H1 (cell line): ENCODE measurements at regions not wholly inside any gene's neighbourhood (a gene's known extent, or its start where the extent isn't known, plus 50 kb on each side); places are given as distances from the start of the nearest gene placed in this dataset.

Experiments
- CTCF ChIA-PET: fragments of 300-600 bp; sonication (Branson Sonifier 250); formaldehyde crosslinking; loops from one replicate; lab custom pipeline; 2021; ENCODE audit not compliant: partially characterized antibody; lab: Charles Lee
- POLR2A ChIA-PET: fragments of 300-600 bp; sonication (Branson Sonifier 250); formaldehyde crosslinking; loops from one replicate; lab custom pipeline; 2021; ENCODE audit warnings: inconsistent platforms; ENCODE audit not compliant: partially characterized antibody; lab: Charles Lee
- DNase-seq, 2 experiments: peaks; one replicate each; pipeline versions ENCODE4 v3.0.0 to v3.0.0-alpha.2; 2010 to 2022; ENCODE audit warnings: low spot score in 2 of 2, low read depth in 1 of 2, mixed read lengths in 1 of 2
- FAIRE-seq: peaks from 2 replicates; lab custom pipeline; 2011; peaks lifted over from hg19 to GRCh38; lab: Jason Lieb, UNC
- H2AFZ ChIP-seq: 2 replicates; pipeline ENCODE4 v1.8.1; 2012; ENCODE audit warnings: low read length, inconsistent platforms
- H2AK5ac ChIP-seq: 2 replicates; pipeline ENCODE4 v1.6.1; 2013; ENCODE audit warnings: low read depth, low read length
- H2BK120ac ChIP-seq: replicated peaks from 2 replicates; pipeline ENCODE3; 2013; ENCODE audit warnings: low read depth, low read length, inconsistent platforms
- H2BK12ac ChIP-seq: 2 replicates; pipeline ENCODE4 v1.6.1; 2013; ENCODE audit warnings: low read depth, low read length
- H2BK15ac ChIP-seq: 2 replicates; pipeline ENCODE4 v1.6.1; 2013; ENCODE audit warnings: low read length
- H2BK20ac ChIP-seq: 2 replicates; pipeline ENCODE4 v1.6.1; 2013; ENCODE audit warnings: low read length
- H2BK5ac ChIP-seq: 2 replicates; pipeline ENCODE4 v1.6.1; 2013; ENCODE audit warnings: low read depth, low read length
- H3K14ac ChIP-seq: 2 replicates; pipeline ENCODE4 v1.6.1; 2013; ENCODE audit warnings: inconsistent platforms; ENCODE audit not compliant: insufficient read length
- H3K18ac ChIP-seq: 2 replicates; pipeline ENCODE4 v1.6.1; 2013; ENCODE audit warnings: low read length; ENCODE audit errors: extremely low read depth
- H3K23ac ChIP-seq: 2 replicates; pipeline ENCODE4 v1.6.1; 2013; ENCODE audit warnings: inconsistent platforms; ENCODE audit not compliant: insufficient read length
- H3K23me2 ChIP-seq: 2 replicates; pipeline ENCODE4 v1.6.1; 2013; ENCODE audit warnings: low read depth, low read length
- H3K27ac ChIP-seq: 2 replicates; pipeline ENCODE4 v1.6.1; 2011; ENCODE audit warnings: low read depth, low read length, inconsistent platforms
- H3K27me3 ChIP-seq, 4 experiments: replicated peaks in 1 of 4; 1 replicate in 1 of 4; 2 replicates in 3 of 4; pipeline versions ENCODE4 v1.6.1 to v1.8.1; 2011 to 2013; ENCODE audit warnings: low read length in 3 of 4, mild to moderate bottlenecking in 3 of 4, inconsistent platforms in 2 of 4, mixed read lengths in 2 of 4, moderate library complexity in 1 of 4; ENCODE audit not compliant: control insufficient read depth in 3 of 4, insufficient read depth in 3 of 4; ENCODE audit errors: extremely low read depth in 1 of 4
- H3K36me3 ChIP-seq, 4 experiments: 2 replicates each; pipeline versions ENCODE4 v1.6.1 to v1.8.1; 2011 to 2013; ENCODE audit warnings: mild to moderate bottlenecking in 4 of 4, low read length in 3 of 4, moderate library complexity in 2 of 4, control low read depth in 1 of 4, inconsistent platforms in 1 of 4; ENCODE audit not compliant: insufficient read depth in 4 of 4, control insufficient read depth in 2 of 4
- H3K4ac ChIP-seq: replicated peaks from 2 replicates; pipeline ENCODE3; 2013; ENCODE audit warnings: low read length, low read depth, mixed read lengths, inconsistent platforms; ENCODE audit not compliant: insufficient read length
- H3K4me1 ChIP-seq, 4 experiments: replicated peaks in 1 of 4; 1 replicate in 1 of 4; 2 replicates in 3 of 4; pipeline versions ENCODE4 v1.6.1 to v1.8.1; 2011 to 2013; ENCODE audit warnings: low read length in 3 of 4, inconsistent platforms in 2 of 4, mixed read lengths in 1 of 4; ENCODE audit not compliant: insufficient read depth in 4 of 4, control insufficient read depth in 3 of 4
- H3K4me2 ChIP-seq, 2 experiments: 2 replicates each; pipeline versions ENCODE4 v1.6.1 to v1.8.1; 2011 to 2013; ENCODE audit warnings: low read depth in 2 of 2, low read length in 2 of 2, control low read depth in 1 of 2, inconsistent platforms in 1 of 2, mild to moderate bottlenecking in 1 of 2; ENCODE audit not compliant: insufficient read depth in 1 of 2
- H3K4me3 ChIP-seq, 4 experiments: fragments of 200-600, 300-600 bp in 1 of 4; sonication (generic), shearing (Covaris generic), sonication (Bioruptor Twin) in 1 of 4; 2 replicates each; pipeline versions ENCODE4 v1.5.1 to v1.8.1; 2011 to 2016; ENCODE audit warnings: low read length in 4 of 4, low read depth in 3 of 4, control low read depth in 2 of 4, inconsistent platforms in 2 of 4, mild to moderate bottlenecking in 2 of 4, mixed read lengths in 1 of 4, moderate library complexity in 1 of 4; ENCODE audit not compliant: insufficient read depth in 2 of 4; ENCODE audit errors: extremely low read depth in 1 of 4
- H3K56ac ChIP-seq: replicated peaks from 2 replicates; pipeline ENCODE3; 2013; ENCODE audit warnings: low read depth, mild to moderate bottlenecking, mixed read lengths, low read length, inconsistent platforms; ENCODE audit not compliant: insufficient read length
- H3K79me1 ChIP-seq: 2 replicates; pipeline ENCODE4 v1.6.1; 2013; ENCODE audit warnings: low read depth, low read length, control low read depth
- H3K79me2 ChIP-seq, 2 experiments: 2 replicates each; pipeline versions ENCODE4 v1.6.1 to v1.8.1; 2012 to 2013; ENCODE audit warnings: low read length in 2 of 2, mild to moderate bottlenecking in 2 of 2, inconsistent platforms in 1 of 2; ENCODE audit not compliant: insufficient read depth in 2 of 2, control insufficient read depth in 1 of 2
- H3K9ac ChIP-seq, 4 experiments: replicated peaks in 1 of 4; 1 replicate in 1 of 4; 2 replicates in 3 of 4; pipeline versions ENCODE4 v1.6.1 to v1.8.1; 2011 to 2013; ENCODE audit warnings: low read depth in 3 of 4, low read length in 3 of 4, control low read depth in 2 of 4, mild to moderate bottlenecking in 2 of 4, moderate library complexity in 2 of 4, inconsistent platforms in 1 of 4; ENCODE audit errors: extremely low read depth in 1 of 4
- H3K9me3 ChIP-seq, 2 experiments: 2 replicates each; pipeline versions ENCODE4 v1.6.1 to v1.8.1; 2012 to 2013; ENCODE audit warnings: mild to moderate bottlenecking in 2 of 2, moderate library complexity in 2 of 2, control low read depth in 1 of 2, inconsistent platforms in 1 of 2, low read depth in 1 of 2, low read length in 1 of 2, mixed read lengths in 1 of 2; ENCODE audit not compliant: insufficient read depth in 2 of 2
- H4K20me1 ChIP-seq, 2 experiments: replicated peaks in 1 of 2; 2 replicates each; pipeline versions ENCODE3 to v1.8.1; 2011 to 2013; ENCODE audit warnings: inconsistent platforms in 2 of 2, low read length in 2 of 2, mild to moderate bottlenecking in 1 of 2; ENCODE audit not compliant: insufficient read depth in 2 of 2, control insufficient read depth in 1 of 2
- H4K5ac ChIP-seq: 2 replicates; pipeline ENCODE4 v1.6.1; 2013; ENCODE audit warnings: low read length, low read depth, mixed read lengths, inconsistent platforms; ENCODE audit not compliant: insufficient read length
- H4K8ac ChIP-seq: 2 replicates; pipeline ENCODE4 v1.8.0; 2013; ENCODE audit warnings: mild to moderate bottlenecking, moderate library complexity, low read length, inconsistent platforms; ENCODE audit not compliant: insufficient read depth; ENCODE audit errors: extremely low read depth
- H4K91ac ChIP-seq: replicated peaks from 2 replicates; pipeline ENCODE3; 2013; ENCODE audit warnings: low read length, mixed read lengths, inconsistent platforms; ENCODE audit not compliant: insufficient read length
- ATF3 ChIP-seq: IDR thresholded peaks from 2 replicates; pipeline ENCODE4 v1.6.1; 2011; ENCODE audit warnings: low read depth, mild to moderate bottlenecking, low read length; ENCODE audit not compliant: insufficient read depth
- CHD1 ChIP-seq: IDR thresholded peaks from 2 replicates; pipeline ENCODE4 v1.6.1; 2012; ENCODE audit warnings: low read depth, low read length, improper control_type of control experiment
- CTBP2 ChIP-seq: IDR thresholded peaks from 2 replicates; pipeline ENCODE4 v1.7.0; 2011; ENCODE audit warnings: borderline replicate concordance, mild to moderate bottlenecking, moderate library complexity, mixed read lengths, low read length; ENCODE audit not compliant: insufficient read depth, insufficient read length
- E2F6 ChIP-seq: IDR thresholded peaks from 2 replicates; pipeline ENCODE4 v1.6.1; 2012; ENCODE audit warnings: inconsistent platforms
- EGR1 ChIP-seq: IDR thresholded peaks from 2 replicates; pipeline ENCODE4 v1.6.1; 2011; ENCODE audit warnings: low read depth, low read length, borderline replicate concordance
- GTF2F1 ChIP-seq: IDR thresholded peaks from 2 replicates; pipeline ENCODE4 v1.6.1; 2012; ENCODE audit warnings: low read depth, low read length, improper control_type of control experiment, borderline replicate concordance
- HDAC2 ChIP-seq, 2 experiments: fragments of 300-600 bp in 1 of 2; sonication (generic) in 1 of 2; IDR thresholded peaks; 2 replicates each; pipeline ENCODE4 v1.6.1; 2011 to 2012; ENCODE audit warnings: low read depth in 2 of 2, low read length in 2 of 2, mild to moderate bottlenecking in 2 of 2, moderate library complexity in 2 of 2, borderline replicate concordance in 1 of 2, inconsistent platforms in 1 of 2
- JUN ChIP-seq: IDR thresholded peaks from 2 replicates; pipeline ENCODE4 v1.6.1; 2011; ENCODE audit warnings: low read depth, mild to moderate bottlenecking, improper control_type of control experiment, low read length
- KDM5A ChIP-seq: fragments of 200-600 bp; IDR thresholded peaks from 2 replicates; pipeline ENCODE4 v1.7.1; 2012; ENCODE audit warnings: mild to moderate bottlenecking, low read length, inconsistent platforms, mixed read lengths
- MAFK ChIP-seq: IDR thresholded peaks from 2 replicates; pipeline ENCODE4 v1.6.1; 2012; ENCODE audit warnings: low read depth, mild to moderate bottlenecking, improper control_type of control experiment, low read length
- RNF2 ChIP-seq: fragments of 200-900, 300-1000 bp; sonication (generic); IDR thresholded peaks from 2 replicates; pipeline ENCODE4 v1.7.1; 2016; ENCODE audit warnings: borderline replicate concordance, low read depth, mild to moderate bottlenecking, antibody characterized with exemption, low read length; ENCODE audit not compliant: poor library complexity, severe bottlenecking; ENCODE audit errors: missing control alignments
- TAF1 ChIP-seq: IDR thresholded peaks from 2 replicates; pipeline ENCODE4 v1.6.1; 2011; ENCODE audit warnings: mild to moderate bottlenecking, low read depth, low read length
- TCF12 ChIP-seq: IDR thresholded peaks from 2 replicates; pipeline ENCODE4 v1.6.1; 2011; ENCODE audit warnings: low read depth, mild to moderate bottlenecking, low read length
- WGBS, 2 experiments: shearing (Covaris generic) in 1 of 2; methylation state at CpG; one replicate each; pipeline versions ENCODE4 v1.1.6 to v1.1.7; 2013 to 2015; ENCODE audit warnings: low lambda C conversion rate in 2 of 2, mixed read lengths in 2 of 2, inconsistent platforms in 1 of 2, low coverage in 1 of 2, missing lambda C conversion rate in 1 of 2; ENCODE audit not compliant: insufficient replicate concordance in 2 of 2, insufficient coverage in 1 of 2, insufficient read length in 1 of 2; ENCODE audit errors: extremely low coverage in 1 of 2, missing lambda C conversion rate in 1 of 2; 5-methylcytosine and 5-hydroxymethylcytosine counted together

- H3K79me1 ChIP-seq: no peaks in the 10 kb centered on the region
- no peak for FAIRE-seq
- no peak for TF ChIP-seq JUN
- no peak for TF ChIP-seq MAFK
- TF ChIP-seq CTBP2: no peak
- TF ChIP-seq KDM5A: no peak
- no peak for TF ChIP-seq GTF2F1
- no peak for TF ChIP-seq TCF12
- no peak for TF ChIP-seq E2F6
- no peak for TF ChIP-seq EGR1
- no peak for TF ChIP-seq ATF3
- no peak for TF ChIP-seq TAF1
- TF ChIP-seq HDAC2 (IDR thresholded peaks at IDR 0.05; ENCODE audit: borderline replicate concordance in 1 of 2, low read depth in 2 of 2, low read length in 2 of 2): no peak
- TF ChIP-seq RNF2: no peak
- TF ChIP-seq CHD1: no peak
Measured at GRCh38 chr6:33966536-33966935, 162.7 kb upstream of the MLN start.

More at GRCh38 chr6:33966536-33966935, 162.7 kb upstream of the MLN start:
- H2AK5ac ChIP-seq: no peak overlapping the region
- H3K4me1 ChIP-seq: peaks cover 0 to 2% (median 0%) of the 10 kb centered on the region in 4 experiments; a peak in 1 of 7 replicates
- no peak overlapping the region for H3K23ac ChIP-seq
- no peak overlapping the region for H2BK20ac ChIP-seq
- H4K20me1 ChIP-seq: no peaks in the 10 kb centered on the region
- H4K5ac ChIP-seq: no peak overlapping the region
- no peak overlapping the region for H2BK120ac ChIP-seq
- no peaks in the 10 kb centered on the region for H3K27me3 ChIP-seq
- ChIA-PET CTCF (interaction anchor here (1.0 to 15.0 kb wide), 10 partner anchors 9 to 189 kb away, joined by 3 to 234 read pairs (median 4); no protein-coding TSS in a partner anchor), POLR2A (interaction anchor here (1.4 kb wide), 1 partner anchor 19 kb away, joined by 3 read pairs; no protein-coding TSS in a partner anchor)
- 87% methylated on average over 2 of the region's 2 CpGs; no CpG with 5 or more reads in 1 of the 2 experiments for WGBS, 2 experiments
- H3K14ac ChIP-seq: no peak overlapping the region
- H3K18ac ChIP-seq: no peak overlapping the region
- H2BK5ac ChIP-seq: no peak overlapping the region
- H4K91ac ChIP-seq: no peak overlapping the region
- H3K79me2 ChIP-seq: no peaks in the 10 kb centered on the region
- H2BK12ac ChIP-seq: no peak overlapping the region
- H3K4ac ChIP-seq: no peak overlapping the region
- H3K36me3 ChIP-seq: no peaks in the 10 kb centered on the region
- no peaks in the 10 kb centered on the region for H3K23me2 ChIP-seq
- no peak overlapping the region for H2AFZ ChIP-seq
- H3K9ac ChIP-seq: no peak overlapping the region
- no peak overlapping the region for H4K8ac ChIP-seq
- H3K27ac ChIP-seq: no peak overlapping the region
- no peak overlapping the region for H2BK15ac ChIP-seq
- H3K4me2 ChIP-seq: no peak overlapping the region
- H3K4me3 ChIP-seq: no peak overlapping the region
- no peaks in the 10 kb centered on the region; a peak in 1 of 4 replicates for H3K9me3 ChIP-seq
- H3K56ac ChIP-seq: no peak overlapping the region
- DNase-seq: no peak
